Calu3 (cell line): ENCODE measurements at regions not wholly inside any gene's neighbourhood (a gene's known extent, or its start where the extent isn't known, plus 50 kb on each side); places are given as distances from the start of the nearest gene placed in this dataset.

Experiments
- BruUV-seq: library from RNA; stranded (reverse); fragments of 400-500 nt; replicated peaks from 2 replicates; lab custom pipeline; 2021; lab: Mats Ljungman, UMichigan
- CTCF ChIA-PET: fragments of 300-600 bp; sonication (Branson Sonifier 250); formaldehyde crosslinking; loops from one replicate; lab custom pipeline; 2022; ENCODE audit warnings: antibody characterized with exemption; lab: Charles Lee
- DNase-seq: peaks from one replicate; pipeline ENCODE4 v3.0.0; 2022
- H3K27ac Mint-ChIP-seq: one replicate; pipeline ENCODE4 v1.8.0; 2022; ENCODE audit warnings: mixed read lengths; ENCODE audit not compliant: unreplicated experiment
- H3K27me3 Mint-ChIP-seq: one replicate; pipeline ENCODE4 v1.8.0; 2022; ENCODE audit warnings: mixed read lengths; ENCODE audit not compliant: unreplicated experiment
- H3K36me3 Mint-ChIP-seq: one replicate; pipeline ENCODE4 v1.8.0; 2022; ENCODE audit warnings: mild to moderate bottlenecking, moderate library complexity, mixed read lengths; ENCODE audit not compliant: insufficient read depth, unreplicated experiment
- H3K4me1 Mint-ChIP-seq: one replicate; pipeline ENCODE4 v1.8.0; 2022; ENCODE audit warnings: mild to moderate bottlenecking, low read depth, mixed read lengths; ENCODE audit not compliant: unreplicated experiment
- H3K4me3 Mint-ChIP-seq: one replicate; pipeline ENCODE4 v1.8.0; 2022; ENCODE audit warnings: mild to moderate bottlenecking, low read depth, moderate library complexity, mixed read lengths; ENCODE audit not compliant: unreplicated experiment
- H3K9me3 Mint-ChIP-seq: one replicate; pipeline ENCODE4 v1.8.0; 2022; ENCODE audit warnings: low read depth, mixed read lengths; ENCODE audit not compliant: unreplicated experiment
- intact Hi-C: fragments of 100-400 bp; cut with micrococcal nuclease; formaldehyde crosslinking; loops from one replicate; pipeline ENCODE4 v1.10.0; 2022; ENCODE audit not compliant: unreplicated experiment
- TF ChIP-seq, protein P1 (sequence below): fragments of 200-600 bp; IDR thresholded peaks from one replicate; pipeline ENCODE4 v1.8.0; 2022; ENCODE audit warnings: antibody characterized with exemption; ENCODE audit not compliant: unreplicated experiment

DNA sequence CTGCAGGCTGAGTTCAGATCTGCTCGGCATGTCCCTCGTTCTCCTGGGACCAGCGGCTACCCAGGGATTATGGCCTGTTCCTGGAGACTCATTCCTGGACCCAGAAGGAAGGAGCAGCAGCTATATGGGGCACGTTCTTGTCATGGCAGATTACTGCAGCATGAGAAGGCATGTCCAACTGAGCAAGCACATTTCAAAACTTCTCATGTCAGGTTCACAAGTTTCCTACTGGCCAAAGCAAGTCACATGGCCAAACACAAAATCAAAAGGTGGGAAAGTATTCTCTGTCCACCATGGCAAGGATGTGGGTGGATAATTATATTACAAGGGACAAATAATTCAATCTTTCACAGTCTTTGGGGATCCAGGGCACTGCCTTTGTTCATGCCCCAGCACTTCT is 71.9 kb upstream of the C15orf39 start:
- Mint-ChIP-seq H3K9me3 (no peaks in the 10 kb centered on the region), H3K4me3 (no peak overlapping the region), H3K4me1 (peaks cover 10% of the 10 kb centered on the region), H3K36me3 (no peaks in the 10 kb centered on the region), H3K27ac (no peak overlapping the region), H3K27me3 (no peaks in the 10 kb centered on the region)
- intact Hi-C loops: no loop called here
- CTCF ChIA-PET: interaction anchor here (0.8 kb wide), 2 partner anchors 46 to 86 kb away, joined by 3 to 4 read pairs; no protein-coding TSS in a partner anchor
- DNase-seq: no peak
- TF ChIP-seq, protein P1, sequence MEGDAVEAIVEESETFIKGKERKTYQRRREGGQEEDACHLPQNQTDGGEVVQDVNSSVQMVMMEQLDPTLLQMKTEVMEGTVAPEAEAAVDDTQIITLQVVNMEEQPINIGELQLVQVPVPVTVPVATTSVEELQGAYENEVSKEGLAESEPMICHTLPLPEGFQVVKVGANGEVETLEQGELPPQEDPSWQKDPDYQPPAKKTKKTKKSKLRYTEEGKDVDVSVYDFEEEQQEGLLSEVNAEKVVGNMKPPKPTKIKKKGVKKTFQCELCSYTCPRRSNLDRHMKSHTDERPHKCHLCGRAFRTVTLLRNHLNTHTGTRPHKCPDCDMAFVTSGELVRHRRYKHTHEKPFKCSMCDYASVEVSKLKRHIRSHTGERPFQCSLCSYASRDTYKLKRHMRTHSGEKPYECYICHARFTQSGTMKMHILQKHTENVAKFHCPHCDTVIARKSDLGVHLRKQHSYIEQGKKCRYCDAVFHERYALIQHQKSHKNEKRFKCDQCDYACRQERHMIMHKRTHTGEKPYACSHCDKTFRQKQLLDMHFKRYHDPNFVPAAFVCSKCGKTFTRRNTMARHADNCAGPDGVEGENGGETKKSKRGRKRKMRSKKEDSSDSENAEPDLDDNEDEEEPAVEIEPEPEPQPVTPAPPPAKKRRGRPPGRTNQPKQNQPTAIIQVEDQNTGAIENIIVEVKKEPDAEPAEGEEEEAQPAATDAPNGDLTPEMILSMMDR: no peak
- no TSS peak for BruUV-seq

DNA sequence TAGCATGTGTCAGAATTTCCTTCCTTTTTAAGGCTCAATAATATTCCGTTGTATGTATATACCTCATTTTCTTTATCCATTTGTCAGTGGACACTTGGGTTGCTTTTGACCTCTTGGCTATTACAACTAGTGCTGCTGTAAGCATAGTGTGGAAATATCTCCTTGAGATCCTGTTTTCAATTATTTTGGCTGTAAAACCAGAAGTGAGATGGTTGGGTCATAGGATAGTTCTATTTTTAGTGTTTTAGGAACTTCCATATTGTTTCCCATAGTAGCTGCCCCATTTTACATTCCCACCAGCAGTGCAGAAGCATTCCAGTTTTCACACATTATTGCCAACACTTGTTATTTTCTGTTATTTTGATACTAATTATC is 70.4 kb upstream of the C15orf39 start:
- Mint-ChIP-seq H3K27ac (no peak overlapping the region), H3K9me3 (no peaks in the 10 kb centered on the region), H3K36me3 (no peaks in the 10 kb centered on the region), H3K4me3 (no peak overlapping the region), H3K4me1 (peaks cover 10% of the 10 kb centered on the region), H3K27me3 (no peaks in the 10 kb centered on the region)
- no peak for DNase-seq
- BruUV-seq: no TSS peak
- CTCF ChIA-PET: no interaction called here
- intact Hi-C loops: no loop called here
- TF ChIP-seq, protein P1: no peak

DNA sequence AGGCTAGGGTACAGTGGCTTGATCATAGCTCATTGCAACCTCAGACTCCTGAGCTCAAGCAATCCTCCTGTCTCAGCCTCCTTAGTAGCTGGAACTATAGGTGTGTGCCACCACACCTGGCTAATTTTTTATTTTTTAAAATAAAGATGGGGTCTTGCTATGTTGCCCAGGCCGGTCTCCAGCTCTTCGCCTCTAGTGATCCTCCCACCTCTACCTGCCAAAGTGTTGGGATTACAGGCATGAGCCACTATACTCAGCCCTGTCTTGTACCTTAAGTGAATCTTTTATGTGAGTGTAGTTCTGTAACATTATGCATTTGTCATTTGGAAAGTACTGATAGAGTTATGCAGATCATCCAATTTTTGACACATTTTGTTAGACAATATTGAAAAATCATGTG is 66.9 kb upstream of the C15orf39 start:
- no peak overlapping the region for H3K27ac Mint-ChIP-seq
- DNase-seq: no peak
- H3K36me3 Mint-ChIP-seq: no peaks in the 10 kb centered on the region
- no TSS peak for BruUV-seq
- H3K4me1 Mint-ChIP-seq: no peaks in the 10 kb centered on the region
- no peaks in the 10 kb centered on the region for H3K27me3 Mint-ChIP-seq
- H3K9me3 Mint-ChIP-seq: no peaks in the 10 kb centered on the region
- CTCF ChIA-PET: no interaction called here
- intact Hi-C loops: no loop called here
- TF ChIP-seq, protein P1: no peak
- no peak overlapping the region for H3K4me3 Mint-ChIP-seq

DNA sequence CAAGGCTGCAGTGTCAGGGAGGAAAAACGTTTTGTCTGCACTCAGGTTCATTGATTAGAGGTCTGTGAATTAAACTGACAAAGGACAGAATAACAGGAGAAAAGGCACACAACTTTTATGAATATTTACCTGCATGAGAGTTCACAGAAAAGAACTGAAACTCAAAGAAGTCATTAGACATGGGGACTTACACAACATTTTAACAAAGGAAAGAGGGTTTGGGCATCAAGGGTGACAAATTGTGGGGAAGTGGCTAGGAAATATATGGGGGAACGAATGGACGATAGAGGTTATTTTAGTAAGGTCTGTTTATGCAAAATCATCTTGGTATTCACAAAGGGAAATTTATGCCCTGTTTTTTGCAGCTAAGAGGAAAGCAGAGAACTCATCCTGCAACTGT is 65.6 kb upstream of the C15orf39 start:
- intact Hi-C loops: no loop called here
- TF ChIP-seq, protein P1: no peak
- Mint-ChIP-seq H3K4me3 (no peak overlapping the region), H3K4me1 (no peaks in the 10 kb centered on the region), H3K27ac (no peak overlapping the region), H3K9me3 (peaks cover 3% of the 10 kb centered on the region), H3K27me3 (no peaks in the 10 kb centered on the region), H3K36me3 (no peaks in the 10 kb centered on the region)
- no TSS peak for BruUV-seq
- CTCF ChIA-PET: no interaction called here
- no peak for DNase-seq
